Endodermal cell (in vitro differentiated cells): ENCODE measurements at regions not wholly inside any gene's neighbourhood (a gene's known extent, or its start where the extent isn't known, plus 50 kb on each side); places are given as distances from the start of the nearest gene placed in this dataset.

Experiments
- DNase-seq: peaks from one replicate; pipeline ENCODE4 v3.0.0-alpha.2; 2017
- H3K27ac ChIP-seq: 2 replicates; pipeline ENCODE4 v1.5.1; 2013; ENCODE audit warnings: mild to moderate bottlenecking, low read depth, low read length, moderate library complexity
- H3K27me3 ChIP-seq: 2 replicates; pipeline ENCODE4 v1.6.1; 2013; ENCODE audit warnings: mild to moderate bottlenecking, low read length, moderate library complexity; ENCODE audit not compliant: insufficient read depth, control insufficient read depth, poor library complexity, severe bottlenecking
- H3K36me3 ChIP-seq: 2 replicates; pipeline ENCODE4 v1.7.0; 2013; ENCODE audit warnings: mild to moderate bottlenecking, low read length, moderate library complexity; ENCODE audit not compliant: control insufficient read depth, insufficient read depth
- H3K4me1 ChIP-seq: one replicate; pipeline ENCODE4 v1.7.0; 2013; ENCODE audit warnings: low read length; ENCODE audit not compliant: control insufficient read depth, insufficient read depth
- H3K4me3 ChIP-seq: 2 replicates; pipeline ENCODE4 v1.5.1; 2013; ENCODE audit warnings: mild to moderate bottlenecking, low read length, moderate library complexity
- H3K9ac ChIP-seq: 2 replicates; pipeline ENCODE4 v1.6.1; 2013; ENCODE audit warnings: mild to moderate bottlenecking, low read length, moderate library complexity; ENCODE audit not compliant: poor library complexity, severe bottlenecking; ENCODE audit errors: extremely low read depth
- H3K9me3 ChIP-seq: 2 replicates; pipeline ENCODE4 v1.6.1; 2013; ENCODE audit warnings: mild to moderate bottlenecking, low read length, moderate library complexity; ENCODE audit not compliant: control insufficient read depth
- H3K27ac Mint-ChIP-seq: 2 replicates; pipeline ENCODE4 v1.8.0; 2020; ENCODE audit warnings: mixed read lengths
- H3K27me3 Mint-ChIP-seq: 2 replicates; pipeline ENCODE4 v1.8.0; 2021; ENCODE audit warnings: mild to moderate bottlenecking, mixed read lengths; ENCODE audit not compliant: insufficient read depth
- H3K36me3 Mint-ChIP-seq: 2 replicates; pipeline ENCODE4 v1.8.0; 2020; ENCODE audit warnings: low read depth, mixed read lengths
- H3K4me1 Mint-ChIP-seq: 2 replicates; pipeline ENCODE4 v1.8.0; 2020; ENCODE audit warnings: mixed read lengths
- H3K4me3 Mint-ChIP-seq: 2 replicates; pipeline ENCODE4 v1.8.0; 2020; ENCODE audit warnings: mild to moderate bottlenecking, moderate library complexity, mixed read lengths
- H3K9me3 Mint-ChIP-seq: 2 replicates; pipeline ENCODE4 v1.8.0; 2020; ENCODE audit warnings: mild to moderate bottlenecking, mixed read lengths
- WGBS, 2 experiments: methylation state at CpG; one replicate each; pipeline versions ENCODE4 v1.1.5 to v1.1.7; 2013; ENCODE audit warnings: missing lambda C conversion rate in 2 of 2, mixed read lengths in 1 of 2; ENCODE audit not compliant: insufficient coverage in 1 of 2, insufficient read length in 1 of 2; 5-methylcytosine and 5-hydroxymethylcytosine counted together
- TF ChIP-seq, protein P1 (sequence below): fragments of 200-600 bp; sonication (generic); conservative IDR thresholded peaks from 2 replicates; pipeline ENCODE4 v1.5.0; 2021; ENCODE audit warnings: antibody characterized with exemption, mild to moderate bottlenecking

DNA sequence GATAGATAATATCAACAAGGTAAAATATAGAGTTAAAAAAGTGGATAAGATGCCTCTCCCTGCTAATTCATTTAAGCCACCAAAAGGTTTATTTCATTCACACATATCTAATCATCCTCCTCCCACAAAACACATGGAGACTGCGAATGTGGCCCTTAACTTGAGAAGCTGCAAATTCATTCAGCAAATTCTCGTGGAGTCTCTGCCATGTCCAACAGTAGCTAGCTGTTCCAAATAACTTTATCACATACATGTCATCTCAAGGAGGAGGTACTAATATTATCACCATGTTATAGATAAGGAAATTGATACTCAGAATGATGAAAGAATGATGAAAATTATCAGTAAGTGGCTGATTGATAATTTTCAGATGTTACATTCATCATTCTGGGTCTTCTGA, 950.2 kb downstream of the CDH11 start:
- WGBS, 2 experiments: 93 to 100% methylated on average over 1 to 2 of the region's 2 CpGs
- no peaks in the 10 kb centered on the region for H3K27me3 Mint-ChIP-seq
- H3K36me3 Mint-ChIP-seq: no peaks in the 10 kb centered on the region

DNA sequence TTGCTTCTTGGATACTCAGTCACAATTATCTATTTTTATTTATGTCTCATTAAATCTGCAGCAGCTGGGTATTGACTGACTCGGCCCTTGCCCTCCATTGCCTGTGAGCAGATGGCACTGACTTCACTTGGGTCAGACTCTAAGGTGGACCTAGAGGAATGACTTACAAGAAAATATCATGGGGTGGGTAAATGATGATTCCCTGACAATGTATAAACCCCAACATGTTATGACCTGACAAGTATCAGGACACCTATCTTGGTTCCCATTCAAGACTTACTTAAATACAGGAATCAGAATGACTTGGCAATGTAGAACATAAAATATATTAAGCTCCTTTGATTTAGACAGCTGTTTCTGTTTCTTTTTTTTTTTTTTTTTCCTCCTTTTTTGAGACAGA, 953.5 kb downstream of the CDH11 start:
- DNase-seq: no peak
- Mint-ChIP-seq H3K9me3 (no peaks in the 10 kb centered on the region), H3K27me3 (no peaks in the 10 kb centered on the region), H3K36me3 (no peaks in the 10 kb centered on the region), H3K27ac (no peak overlapping the region), H3K4me3 (no peak overlapping the region), H3K4me1 (no peaks in the 10 kb centered on the region)
- no peak overlapping the region for H3K4me3 ChIP-seq
- WGBS, 2 experiments: 81% methylated on average over 1 of the region's 1 CpG; no CpG with 5 or more reads in 1 of the 2 experiments
- TF ChIP-seq, protein P1, sequence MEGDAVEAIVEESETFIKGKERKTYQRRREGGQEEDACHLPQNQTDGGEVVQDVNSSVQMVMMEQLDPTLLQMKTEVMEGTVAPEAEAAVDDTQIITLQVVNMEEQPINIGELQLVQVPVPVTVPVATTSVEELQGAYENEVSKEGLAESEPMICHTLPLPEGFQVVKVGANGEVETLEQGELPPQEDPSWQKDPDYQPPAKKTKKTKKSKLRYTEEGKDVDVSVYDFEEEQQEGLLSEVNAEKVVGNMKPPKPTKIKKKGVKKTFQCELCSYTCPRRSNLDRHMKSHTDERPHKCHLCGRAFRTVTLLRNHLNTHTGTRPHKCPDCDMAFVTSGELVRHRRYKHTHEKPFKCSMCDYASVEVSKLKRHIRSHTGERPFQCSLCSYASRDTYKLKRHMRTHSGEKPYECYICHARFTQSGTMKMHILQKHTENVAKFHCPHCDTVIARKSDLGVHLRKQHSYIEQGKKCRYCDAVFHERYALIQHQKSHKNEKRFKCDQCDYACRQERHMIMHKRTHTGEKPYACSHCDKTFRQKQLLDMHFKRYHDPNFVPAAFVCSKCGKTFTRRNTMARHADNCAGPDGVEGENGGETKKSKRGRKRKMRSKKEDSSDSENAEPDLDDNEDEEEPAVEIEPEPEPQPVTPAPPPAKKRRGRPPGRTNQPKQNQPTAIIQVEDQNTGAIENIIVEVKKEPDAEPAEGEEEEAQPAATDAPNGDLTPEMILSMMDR: no peak
- H3K27ac ChIP-seq: no peak overlapping the region
- no peaks in the 10 kb centered on the region for H3K9me3 ChIP-seq
- no peaks in the 10 kb centered on the region for H3K27me3 ChIP-seq
- H3K4me1 ChIP-seq: no peaks in the 10 kb centered on the region
- H3K36me3 ChIP-seq: no peaks in the 10 kb centered on the region
- no peak overlapping the region for H3K9ac ChIP-seq

More for the DNA sequence above, 950.2 kb downstream of the CDH11 start:
- TF ChIP-seq, protein P1: no peak
- peaks cover 4% of the 10 kb centered on the region for H3K9me3 Mint-ChIP-seq
- H3K9me3 ChIP-seq: no peaks in the 10 kb centered on the region
- H3K27me3 ChIP-seq: no peaks in the 10 kb centered on the region
- DNase-seq: no peak
- no peaks in the 10 kb centered on the region for H3K36me3 ChIP-seq
- H3K4me1 Mint-ChIP-seq: no peaks in the 10 kb centered on the region
- H3K27ac ChIP-seq: no peak overlapping the region
- no peaks in the 10 kb centered on the region for H3K4me1 ChIP-seq
- no peak overlapping the region for H3K4me3 Mint-ChIP-seq
- H3K27ac Mint-ChIP-seq: no peak overlapping the region
- no peak overlapping the region for H3K4me3 ChIP-seq
- no peak overlapping the region for H3K9ac ChIP-seq

DNA sequence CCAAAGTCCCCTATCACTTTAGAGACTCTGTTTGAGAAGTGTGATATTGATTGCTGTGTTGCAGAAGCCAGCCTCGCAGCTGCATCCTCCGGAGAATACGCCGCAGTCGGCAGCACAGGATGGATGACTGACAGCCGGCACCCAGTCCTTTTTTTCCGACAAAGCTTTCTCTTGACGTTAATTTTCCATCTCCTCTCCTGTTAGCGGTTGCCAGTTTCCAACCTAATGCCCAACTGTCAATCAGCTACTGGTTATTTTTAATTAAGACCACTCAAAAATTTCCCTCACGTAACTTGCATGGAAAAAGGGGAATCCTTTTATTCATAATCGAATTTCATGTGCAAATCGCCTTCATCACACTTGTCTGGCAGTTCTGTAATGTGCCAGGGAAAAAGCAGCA, 953.9 kb downstream of the CDH11 start:
- Histone ChIP-seq H3K27me3 (no peaks in the 10 kb centered on the region), H3K4me1 (no peaks in the 10 kb centered on the region), H3K36me3 (no peaks in the 10 kb centered on the region), H3K27ac (no peak overlapping the region), H3K9me3 (no peaks in the 10 kb centered on the region), H3K9ac (no peak overlapping the region), H3K4me3 (no peak overlapping the region)
- no peaks in the 10 kb centered on the region for H3K36me3 Mint-ChIP-seq
- no peaks in the 10 kb centered on the region for H3K27me3 Mint-ChIP-seq
- no peaks in the 10 kb centered on the region for H3K4me1 Mint-ChIP-seq
- DNase-seq: no peak
- no peak overlapping the region for H3K27ac Mint-ChIP-seq
- H3K9me3 Mint-ChIP-seq: no peaks in the 10 kb centered on the region
- 92 to 94% methylated on average over 9 to 12 of the region's 12 CpGs for WGBS, 2 experiments
- H3K4me3 Mint-ChIP-seq: no peak overlapping the region
- TF ChIP-seq, protein P1: no peak
